LNCaP clone FGC (cell line): ENCODE measurements at regions not wholly inside any gene's neighbourhood (a gene's known extent, or its start where the extent isn't known, plus 50 kb on each side); places are given as distances from the start of the nearest gene placed in this dataset.

Experiments
- DNase-seq: peaks from one replicate; pipeline ENCODE4 v3.0.0-alpha.2; 2011; ENCODE audit warnings: low read depth
- H3K4me3 ChIP-seq: 2 replicates; pipeline ENCODE4 v1.5.1; 2011; ENCODE audit warnings: mild to moderate bottlenecking, low read depth, low read length, control low read depth
- TF ChIP-seq, protein P1 (sequence below): IDR thresholded peaks from 2 replicates; pipeline ENCODE4 v1.5.1; 2012; ENCODE audit warnings: mild to moderate bottlenecking; ENCODE audit not compliant: control insufficient read depth, insufficient read depth; ENCODE audit errors: extremely low read depth

DNA sequence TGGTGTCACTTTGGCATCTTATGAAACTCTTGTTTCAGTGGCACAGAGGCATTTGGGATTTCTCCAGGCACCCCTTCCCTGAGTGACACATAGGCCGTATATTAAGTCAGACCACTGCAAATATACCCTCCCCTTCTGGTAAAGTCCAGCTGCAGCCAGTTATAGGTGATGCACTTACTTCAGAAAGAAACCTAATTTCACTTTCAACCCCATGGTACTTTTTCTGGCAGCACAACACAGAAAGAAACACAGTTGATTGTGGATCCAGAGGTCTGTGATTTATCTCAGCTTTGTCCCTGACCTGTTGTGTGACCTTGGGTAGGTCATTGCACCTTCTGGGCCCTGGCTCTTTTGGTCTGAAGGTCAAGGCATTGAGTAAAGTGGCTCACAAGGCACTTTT is 173.2 kb downstream of the BUB3 start:
- no peak for DNase-seq
- TF ChIP-seq, protein P1, sequence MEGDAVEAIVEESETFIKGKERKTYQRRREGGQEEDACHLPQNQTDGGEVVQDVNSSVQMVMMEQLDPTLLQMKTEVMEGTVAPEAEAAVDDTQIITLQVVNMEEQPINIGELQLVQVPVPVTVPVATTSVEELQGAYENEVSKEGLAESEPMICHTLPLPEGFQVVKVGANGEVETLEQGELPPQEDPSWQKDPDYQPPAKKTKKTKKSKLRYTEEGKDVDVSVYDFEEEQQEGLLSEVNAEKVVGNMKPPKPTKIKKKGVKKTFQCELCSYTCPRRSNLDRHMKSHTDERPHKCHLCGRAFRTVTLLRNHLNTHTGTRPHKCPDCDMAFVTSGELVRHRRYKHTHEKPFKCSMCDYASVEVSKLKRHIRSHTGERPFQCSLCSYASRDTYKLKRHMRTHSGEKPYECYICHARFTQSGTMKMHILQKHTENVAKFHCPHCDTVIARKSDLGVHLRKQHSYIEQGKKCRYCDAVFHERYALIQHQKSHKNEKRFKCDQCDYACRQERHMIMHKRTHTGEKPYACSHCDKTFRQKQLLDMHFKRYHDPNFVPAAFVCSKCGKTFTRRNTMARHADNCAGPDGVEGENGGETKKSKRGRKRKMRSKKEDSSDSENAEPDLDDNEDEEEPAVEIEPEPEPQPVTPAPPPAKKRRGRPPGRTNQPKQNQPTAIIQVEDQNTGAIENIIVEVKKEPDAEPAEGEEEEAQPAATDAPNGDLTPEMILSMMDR, result no peak
- H3K4me3 ChIP-seq, result no peak overlapping the region

DNA sequence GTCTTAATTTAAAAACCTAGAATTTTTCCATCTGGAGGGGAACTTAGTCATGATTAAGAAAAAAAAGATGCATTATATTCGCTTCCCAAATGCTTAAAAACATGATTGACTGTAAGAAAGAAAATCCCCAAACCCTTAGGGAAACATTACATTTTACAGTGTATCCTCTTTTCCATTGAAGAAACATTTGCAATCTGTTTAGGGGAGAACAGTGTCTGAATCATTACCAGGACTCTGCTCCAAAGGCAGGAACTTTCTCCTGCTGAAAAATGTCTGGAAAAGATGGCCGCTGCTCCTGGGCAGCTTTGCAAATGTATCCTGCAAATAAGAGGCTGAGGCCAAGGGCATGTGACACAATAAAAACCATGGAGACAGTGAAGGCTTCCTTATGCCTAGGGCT is 173.7 kb downstream of the BUB3 start:
- H3K4me3 ChIP-seq, result no peak overlapping the region
- TF ChIP-seq, protein P1, result no peak

DNA sequence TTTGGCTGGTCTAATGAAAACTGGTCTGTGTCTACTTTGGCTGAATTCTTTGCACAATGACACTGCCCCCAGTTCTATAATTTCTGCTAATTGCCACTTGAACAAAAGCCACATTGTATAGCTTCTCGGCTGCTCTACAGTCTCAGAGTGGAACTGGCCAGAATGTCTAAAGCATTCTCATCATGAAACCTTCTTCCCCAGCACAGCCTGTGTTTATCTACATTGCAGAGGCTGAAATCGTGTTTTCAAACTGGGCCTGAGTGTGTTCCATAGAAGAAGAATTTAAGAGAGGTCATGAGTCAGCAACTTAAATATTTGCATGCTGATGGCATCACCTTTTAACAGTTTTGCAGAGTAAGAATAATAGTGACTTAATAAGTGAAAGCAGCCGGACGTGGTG is 177.2 kb downstream of the BUB3 start:
- TF ChIP-seq, protein P1, result no peak
- DNase-seq, result peak; percentile 21
- no peak overlapping the region for H3K4me3 ChIP-seq

More for the DNA sequence above, 173.7 kb downstream of the BUB3 start:
- DNase-seq, result no peak

DNA sequence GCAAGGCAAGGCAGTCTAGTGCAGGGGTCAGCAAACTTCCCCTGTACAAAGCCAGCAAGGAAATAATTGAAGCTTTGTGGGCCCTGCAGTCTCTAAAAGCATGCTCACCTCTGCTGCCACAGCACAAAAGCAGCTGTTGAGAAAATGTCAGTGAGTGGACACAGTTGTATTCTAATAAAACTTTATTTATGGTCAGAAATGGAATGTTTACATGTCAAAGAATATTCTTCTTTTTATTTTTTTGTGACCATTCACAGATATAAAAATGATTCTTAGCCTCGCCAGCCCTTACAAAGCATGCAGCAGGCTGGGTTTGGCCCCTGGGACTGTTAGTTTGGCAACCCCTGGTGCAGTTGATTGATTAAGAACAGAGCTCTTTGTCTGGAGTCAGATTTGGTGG is 192.4 kb downstream of the BUB3 start:
- DNase-seq, result no peak
- no peak overlapping the region for H3K4me3 ChIP-seq
- TF ChIP-seq, protein P1, result no peak

DNA sequence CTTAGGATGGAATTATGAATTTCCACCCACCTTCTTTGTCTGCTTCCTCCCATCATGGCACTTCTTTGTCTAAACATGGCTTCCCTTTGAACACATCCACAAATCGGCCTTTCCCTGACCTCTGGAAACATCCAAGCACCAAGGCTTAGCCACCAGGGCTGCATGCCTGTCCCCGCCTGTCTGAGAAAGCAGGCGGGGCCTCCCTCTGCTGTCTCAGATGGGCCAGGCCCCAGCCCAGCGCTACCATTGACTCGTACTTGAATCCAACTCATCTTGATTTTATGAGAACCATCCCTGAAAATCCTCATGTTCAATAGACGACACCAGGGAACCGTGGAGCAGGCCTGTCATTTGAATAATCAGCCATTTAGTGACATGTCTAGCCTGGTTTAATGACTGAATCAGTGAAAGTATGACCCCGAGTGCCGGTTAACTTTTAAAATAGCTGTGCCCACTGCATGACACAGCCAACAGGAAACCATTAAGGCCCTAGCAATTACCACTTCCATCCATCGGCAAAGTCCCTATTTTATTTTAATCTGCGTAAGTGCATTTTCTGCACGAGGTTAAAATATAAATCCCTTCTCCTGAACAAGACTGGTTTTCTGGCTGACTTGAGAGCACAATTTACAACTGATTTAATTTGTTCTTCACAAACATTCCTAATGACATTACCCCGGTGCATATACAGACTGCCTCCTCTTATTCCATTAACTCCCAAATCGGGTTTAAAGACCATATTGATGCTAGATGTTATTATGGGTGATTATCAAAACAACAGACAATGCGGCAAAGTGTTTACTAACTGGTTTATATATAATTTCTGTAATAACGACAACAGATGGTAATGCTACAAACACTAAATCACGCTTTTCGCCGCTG is 194.7 kb downstream of the BUB3 start:
- TF ChIP-seq, protein P1, result no peak
- H3K4me3 ChIP-seq, result no peak overlapping the region
- DNase-seq, result no peak

DNA sequence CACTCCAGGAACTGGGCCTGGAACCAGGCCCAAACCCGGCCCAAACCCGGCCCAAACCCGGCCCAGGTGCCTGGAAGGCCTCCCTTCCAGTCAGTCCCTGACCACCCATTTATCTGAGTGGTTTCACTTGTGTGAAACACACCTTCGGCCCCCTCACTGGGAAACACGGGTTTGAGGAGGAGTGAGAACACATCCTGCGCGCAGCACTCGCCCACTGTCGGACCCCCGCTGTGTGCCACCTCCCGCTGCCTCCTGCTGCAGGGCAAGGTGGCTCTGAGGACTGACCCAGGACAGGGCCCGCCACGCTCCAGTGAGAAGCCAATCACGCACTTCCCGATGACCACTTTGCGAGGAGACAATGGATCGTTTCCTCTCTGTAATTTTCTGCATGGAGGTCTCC is 197.5 kb downstream of the BUB3 start:
- TF ChIP-seq, protein P1, result no peak
- no peak overlapping the region for H3K4me3 ChIP-seq
- no peak for DNase-seq

DNA sequence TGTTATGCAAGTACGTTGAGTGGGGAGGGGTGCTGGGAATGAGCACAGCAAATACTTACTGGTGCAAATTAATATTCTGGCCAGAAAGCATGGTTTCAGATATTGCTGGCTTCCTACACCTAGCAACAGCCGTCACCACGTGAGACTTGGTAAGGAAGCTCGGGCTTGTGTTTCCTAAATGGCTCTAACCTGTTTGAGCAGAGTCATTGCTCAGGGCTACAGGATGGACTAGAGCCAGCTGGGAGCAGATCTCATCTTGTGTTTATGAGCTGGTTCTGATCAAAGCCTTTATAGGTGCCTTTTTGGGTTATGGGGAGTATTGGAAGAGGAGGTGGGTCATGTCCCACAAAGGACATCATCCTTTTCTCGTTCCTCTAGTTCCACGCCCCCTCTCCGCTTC is 200.3 kb downstream of the BUB3 start:
- TF ChIP-seq, protein P1, result no peak
- H3K4me3 ChIP-seq, result no peak overlapping the region
- peak; percentile 64 for DNase-seq
